ENCODE measurements at regions not wholly inside any gene's neighbourhood (a gene's known extent, or its start where the extent isn't known, plus 50 kb on each side); places are given as distances from the start of the nearest gene placed in this dataset.

DNA sequence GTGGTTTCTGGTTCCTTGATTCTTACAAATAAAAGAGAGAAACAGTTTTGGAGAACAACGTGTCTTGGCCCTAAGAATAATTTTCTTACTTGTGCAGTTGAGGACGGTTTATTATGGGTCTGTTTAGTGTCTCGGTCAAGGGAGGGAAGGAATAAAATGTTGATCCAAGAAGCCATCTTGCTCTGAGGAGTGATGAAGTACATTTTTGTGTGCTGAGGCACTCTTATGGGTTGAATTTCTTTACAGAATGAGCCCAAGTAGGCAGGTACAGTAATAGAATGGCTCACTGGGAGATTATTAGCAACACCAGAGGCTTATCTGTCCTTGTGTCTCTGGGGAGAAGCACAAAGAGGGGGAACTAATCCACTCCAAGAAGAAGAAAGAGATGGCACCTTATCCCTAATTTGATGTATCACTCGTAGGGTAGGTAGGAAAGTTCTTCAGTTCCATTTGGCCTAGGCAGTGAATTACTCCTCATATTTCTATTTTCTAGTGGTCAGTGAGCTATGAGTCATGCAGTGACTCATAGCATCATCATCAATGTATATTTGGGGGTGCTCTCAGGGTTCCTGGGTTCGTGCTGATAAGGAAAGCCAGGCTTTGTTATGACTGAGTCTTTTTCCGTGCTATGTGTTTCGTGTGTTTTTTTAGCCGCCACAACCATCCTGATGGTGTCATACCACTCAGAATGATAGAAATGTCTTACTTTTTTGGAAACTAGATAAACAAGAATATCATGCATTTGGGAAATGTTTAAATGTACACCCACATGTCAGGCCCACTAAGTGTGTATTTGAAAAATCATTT is 250.1 kb upstream of the CTAGE1 start:
- Histone ChIP-seq H3K4me3 (replicated peaks in 1 of 2; ENCODE audit: low read depth in 1 of 2, low read length in 2 of 2) (0 out of 4 replicates have a peak overlapping the region, but pooled peaks of 1 of the 2 experiments have one; percentile 9), H3K27ac (ENCODE audit: low read depth, low read length) (no peak overlapping the region), H3K9ac (ENCODE audit: low read length) (no peak overlapping the region), H3K4me1 (ENCODE audit: control insufficient read depth in 1 of 2, insufficient read depth in 2 of 2, low read length in 2 of 2) (peaks cover 11 to 16% of the 10 kb centered on the region in 2 experiments), H3K9me3 (ENCODE audit: control insufficient read depth in 1 of 2, insufficient read depth in 1 of 2, low read depth in 1 of 2, low read length in 2 of 2) (no peaks in the 10 kb centered on the region), H2AFZ (ENCODE audit: low read depth, low read length, poor library complexity, severe bottlenecking) (peak overlapping the region; percentile 62), H3K79me2 (ENCODE audit: insufficient read depth, low read length) (no peaks in the 10 kb centered on the region), H3K9me2 (ENCODE audit: insufficient read depth) (no peaks in the 10 kb centered on the region), H4K20me1 (ENCODE audit: insufficient read depth) (no peaks in the 10 kb centered on the region), H3K4me2 (ENCODE audit: low read length) (peak overlapping the region; percentile 58), H3K27me3 (ENCODE audit: insufficient read depth, low read length) (no peaks in the 10 kb centered on the region), H3K36me3 (ENCODE audit: control insufficient read depth in 1 of 2, insufficient read depth in 2 of 2, low read length in 2 of 2) (no peaks in the 10 kb centered on the region)
- intact Hi-C loops (cut with micrococcal nuclease): no loop called here
- ChIA-PET RAD21 (ENCODE audit: low non-redundant PET in 1 of 2, low total read pairs in 2 of 2, uncharacterized antibody in 2 of 2, unreplicated experiment in 2 of 2) (no interaction called here), POLR2A (no interaction called here), CTCF (no interaction called here)
- BruUV-seq (replicated peaks): no TSS peak
- DNase-seq (ENCODE audit: low read depth, low spot score) (peak; percentile 34), ATAC-seq (peak; percentile 78)
- no peak for TF ChIP-seq RAD21 (IDR thresholded peaks at IDR 0.05; ENCODE audit: low read depth)
- peak; percentile 83 for TF ChIP-seq JUND (IDR thresholded peaks at IDR 0.05)
- TF ChIP-seq, protein P1, sequence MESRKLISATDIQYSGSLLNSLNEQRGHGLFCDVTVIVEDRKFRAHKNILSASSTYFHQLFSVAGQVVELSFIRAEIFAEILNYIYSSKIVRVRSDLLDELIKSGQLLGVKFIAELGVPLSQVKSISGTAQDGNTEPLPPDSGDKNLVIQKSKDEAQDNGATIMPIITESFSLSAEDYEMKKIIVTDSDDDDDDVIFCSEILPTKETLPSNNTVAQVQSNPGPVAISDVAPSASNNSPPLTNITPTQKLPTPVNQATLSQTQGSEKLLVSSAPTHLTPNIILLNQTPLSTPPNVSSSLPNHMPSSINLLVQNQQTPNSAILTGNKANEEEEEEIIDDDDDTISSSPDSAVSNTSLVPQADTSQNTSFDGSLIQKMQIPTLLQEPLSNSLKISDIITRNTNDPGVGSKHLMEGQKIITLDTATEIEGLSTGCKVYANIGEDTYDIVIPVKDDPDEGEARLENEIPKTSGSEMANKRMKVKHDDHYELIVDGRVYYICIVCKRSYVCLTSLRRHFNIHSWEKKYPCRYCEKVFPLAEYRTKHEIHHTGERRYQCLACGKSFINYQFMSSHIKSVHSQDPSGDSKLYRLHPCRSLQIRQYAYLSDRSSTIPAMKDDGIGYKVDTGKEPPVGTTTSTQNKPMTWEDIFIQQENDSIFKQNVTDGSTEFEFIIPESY (IDR thresholded peaks at IDR 0.05; ENCODE audit: extremely low read depth, insufficient replicate concordance, low read length): no peak
- TF ChIP-seq CBX3 (IDR thresholded peaks at IDR 0.05; ENCODE audit: low read depth): 0 out of 2 replicates have a peak, but pooled peaks have one; percentile 19
- no peak for TF ChIP-seq EGR1 (IDR thresholded peaks at IDR 0.05; ENCODE audit: low read depth)
- no peak for TF ChIP-seq ZNF274 (IDR thresholded peaks at IDR 0.05; ENCODE audit: low read depth, low read length)
- peak; percentile 41 for TF ChIP-seq SP1 (IDR thresholded peaks at IDR 0.05; ENCODE audit: low read depth)
- no peak for TF ChIP-seq SIN3A (IDR thresholded peaks at IDR 0.05; ENCODE audit: low read depth)
- TF ChIP-seq POLR2A (IDR thresholded peaks at IDR 0.05; ENCODE audit: borderline replicate concordance, extremely low read depth, insufficient read depth, insufficient read length): no peak
- no peak for TF ChIP-seq ELF1 (IDR thresholded peaks at IDR 0.05; ENCODE audit: borderline replicate concordance, low read depth)
- TF ChIP-seq FOSL1 (IDR thresholded peaks at IDR 0.05; ENCODE audit: low read depth): peak; percentile 95
- TF ChIP-seq, protein P2, sequence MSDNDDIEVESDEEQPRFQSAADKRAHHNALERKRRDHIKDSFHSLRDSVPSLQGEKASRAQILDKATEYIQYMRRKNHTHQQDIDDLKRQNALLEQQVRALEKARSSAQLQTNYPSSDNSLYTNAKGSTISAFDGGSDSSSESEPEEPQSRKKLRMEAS (IDR thresholded peaks at IDR 0.05): no peak
- no peak for TF ChIP-seq POLR2AphosphoS5 (IDR thresholded peaks at IDR 0.05; ENCODE audit: low read depth, low read length)
- TF ChIP-seq, protein P3, sequence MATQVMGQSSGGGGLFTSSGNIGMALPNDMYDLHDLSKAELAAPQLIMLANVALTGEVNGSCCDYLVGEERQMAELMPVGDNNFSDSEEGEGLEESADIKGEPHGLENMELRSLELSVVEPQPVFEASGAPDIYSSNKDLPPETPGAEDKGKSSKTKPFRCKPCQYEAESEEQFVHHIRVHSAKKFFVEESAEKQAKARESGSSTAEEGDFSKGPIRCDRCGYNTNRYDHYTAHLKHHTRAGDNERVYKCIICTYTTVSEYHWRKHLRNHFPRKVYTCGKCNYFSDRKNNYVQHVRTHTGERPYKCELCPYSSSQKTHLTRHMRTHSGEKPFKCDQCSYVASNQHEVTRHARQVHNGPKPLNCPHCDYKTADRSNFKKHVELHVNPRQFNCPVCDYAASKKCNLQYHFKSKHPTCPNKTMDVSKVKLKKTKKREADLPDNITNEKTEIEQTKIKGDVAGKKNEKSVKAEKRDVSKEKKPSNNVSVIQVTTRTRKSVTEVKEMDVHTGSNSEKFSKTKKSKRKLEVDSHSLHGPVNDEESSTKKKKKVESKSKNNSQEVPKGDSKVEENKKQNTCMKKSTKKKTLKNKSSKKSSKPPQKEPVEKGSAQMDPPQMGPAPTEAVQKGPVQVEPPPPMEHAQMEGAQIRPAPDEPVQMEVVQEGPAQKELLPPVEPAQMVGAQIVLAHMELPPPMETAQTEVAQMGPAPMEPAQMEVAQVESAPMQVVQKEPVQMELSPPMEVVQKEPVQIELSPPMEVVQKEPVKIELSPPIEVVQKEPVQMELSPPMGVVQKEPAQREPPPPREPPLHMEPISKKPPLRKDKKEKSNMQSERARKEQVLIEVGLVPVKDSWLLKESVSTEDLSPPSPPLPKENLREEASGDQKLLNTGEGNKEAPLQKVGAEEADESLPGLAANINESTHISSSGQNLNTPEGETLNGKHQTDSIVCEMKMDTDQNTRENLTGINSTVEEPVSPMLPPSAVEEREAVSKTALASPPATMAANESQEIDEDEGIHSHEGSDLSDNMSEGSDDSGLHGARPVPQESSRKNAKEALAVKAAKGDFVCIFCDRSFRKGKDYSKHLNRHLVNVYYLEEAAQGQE (IDR thresholded peaks at IDR 0.05; ENCODE audit: low read depth): no peak
- TF ChIP-seq ZFX (IDR thresholded peaks at IDR 0.05): no peak
- TF ChIP-seq TCF7L2 (IDR thresholded peaks at IDR 0.05; ENCODE audit: borderline replicate concordance, extremely low read depth, insufficient read depth, insufficient read length): no peak
- TF ChIP-seq EZH2 (IDR thresholded peaks at IDR 0.05): no peak
- TF ChIP-seq, protein P4, sequence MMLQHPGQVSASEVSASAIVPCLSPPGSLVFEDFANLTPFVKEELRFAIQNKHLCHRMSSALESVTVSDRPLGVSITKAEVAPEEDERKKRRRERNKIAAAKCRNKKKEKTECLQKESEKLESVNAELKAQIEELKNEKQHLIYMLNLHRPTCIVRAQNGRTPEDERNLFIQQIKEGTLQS (IDR thresholded peaks at IDR 0.05): peak; percentile 20; the same call in 1 of the 2 replicates
- no peak for TF ChIP-seq CEBPB (IDR thresholded peaks at IDR 0.05; ENCODE audit: low read depth)
- TF ChIP-seq SRF (IDR thresholded peaks at IDR 0.05; ENCODE audit: low read depth): peak; percentile 62; the same call in 1 of the 2 replicates
- TF ChIP-seq EZH2phosphoT487 (IDR thresholded peaks at IDR 0.05; ENCODE audit: borderline replicate concordance): no peak
- no peak for TF ChIP-seq YY1 (IDR thresholded peaks at IDR 0.05; ENCODE audit: extremely low read depth, insufficient replicate concordance, low read depth, low read length)

Measured in HCT116 (cell line).